ENCODE measurements at regions not wholly inside any gene's neighbourhood (a gene's known extent, or its start where the extent isn't known, plus 50 kb on each side); places are given as distances from the start of the nearest gene placed in this dataset.

DNA sequence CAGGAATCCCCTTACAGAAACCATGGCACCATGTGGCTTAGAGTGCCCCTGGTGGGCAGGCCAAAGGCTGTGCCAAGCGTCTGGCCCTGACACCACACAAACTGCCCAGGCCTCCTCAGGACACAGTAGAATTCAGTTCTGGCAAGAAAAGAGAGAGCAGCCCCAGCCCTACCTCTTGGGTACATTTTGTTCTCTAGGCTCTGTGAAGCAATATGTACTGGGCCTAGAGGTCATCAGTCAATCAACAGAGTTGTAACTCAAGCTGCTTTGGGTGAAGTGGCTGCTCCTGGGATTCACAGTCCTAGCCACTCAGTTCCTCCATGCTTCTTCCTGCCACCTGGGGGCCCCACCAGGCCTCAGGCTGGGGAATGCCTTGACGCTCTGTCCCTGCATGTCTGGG, 158.1 kb upstream of the MAMLD1 start:
- TF ChIP-seq, protein P1, sequence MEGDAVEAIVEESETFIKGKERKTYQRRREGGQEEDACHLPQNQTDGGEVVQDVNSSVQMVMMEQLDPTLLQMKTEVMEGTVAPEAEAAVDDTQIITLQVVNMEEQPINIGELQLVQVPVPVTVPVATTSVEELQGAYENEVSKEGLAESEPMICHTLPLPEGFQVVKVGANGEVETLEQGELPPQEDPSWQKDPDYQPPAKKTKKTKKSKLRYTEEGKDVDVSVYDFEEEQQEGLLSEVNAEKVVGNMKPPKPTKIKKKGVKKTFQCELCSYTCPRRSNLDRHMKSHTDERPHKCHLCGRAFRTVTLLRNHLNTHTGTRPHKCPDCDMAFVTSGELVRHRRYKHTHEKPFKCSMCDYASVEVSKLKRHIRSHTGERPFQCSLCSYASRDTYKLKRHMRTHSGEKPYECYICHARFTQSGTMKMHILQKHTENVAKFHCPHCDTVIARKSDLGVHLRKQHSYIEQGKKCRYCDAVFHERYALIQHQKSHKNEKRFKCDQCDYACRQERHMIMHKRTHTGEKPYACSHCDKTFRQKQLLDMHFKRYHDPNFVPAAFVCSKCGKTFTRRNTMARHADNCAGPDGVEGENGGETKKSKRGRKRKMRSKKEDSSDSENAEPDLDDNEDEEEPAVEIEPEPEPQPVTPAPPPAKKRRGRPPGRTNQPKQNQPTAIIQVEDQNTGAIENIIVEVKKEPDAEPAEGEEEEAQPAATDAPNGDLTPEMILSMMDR (conservative IDR thresholded peaks at IDR 0.05; ENCODE audit: low read depth, low read length): peak; percentile 34; the same call in 1 of the 2 replicates
- TF ChIP-seq EZH2phosphoT487 (IDR thresholded peaks at IDR 0.05; ENCODE audit: borderline replicate concordance, low read length): no peak

Data from PC-3 (cell line).